ENCODE measurements at regions not wholly inside any gene's neighbourhood (a gene's known extent, or its start where the extent isn't known, plus 50 kb on each side); places are given as distances from the start of the nearest gene placed in this dataset.

DNA sequence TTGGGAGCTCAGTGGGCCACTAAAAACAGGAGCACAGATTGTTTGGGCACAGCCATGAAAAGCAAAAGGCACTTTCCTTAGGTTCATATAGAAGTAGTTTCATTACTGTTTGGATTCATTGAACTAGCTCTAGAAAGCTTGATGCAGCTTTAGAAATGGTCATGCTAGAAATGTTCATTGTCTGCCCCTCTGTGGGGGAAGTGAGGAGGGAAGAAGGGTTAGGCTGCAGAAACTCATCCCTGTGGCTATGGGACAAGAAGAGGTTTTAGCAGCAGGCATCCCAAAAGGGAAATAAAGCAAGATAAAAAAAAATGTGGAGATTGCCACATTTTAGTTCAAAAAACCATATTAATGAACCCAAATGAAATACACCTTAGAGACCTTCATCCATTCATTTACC, 359.6 kb upstream of the PTBP2 start:
- Histone ChIP-seq H3K36me3 (ENCODE audit: control insufficient read depth, insufficient read depth, low read length, severe bottlenecking) (no peaks in the 10 kb centered on the region), H3K27me3 (replicated peaks; ENCODE audit: control insufficient read depth, insufficient read depth, low read length) (no peaks in the 10 kb centered on the region), H3K4me1 (ENCODE audit: control insufficient read depth, insufficient read depth, low read length) (peaks cover 64% of the 10 kb centered on the region), H3K9me3 (ENCODE audit: control insufficient read depth, low read length) (no peaks in the 10 kb centered on the region), H3K9ac (ENCODE audit: low read length) (peak overlapping the region; percentile 62), H3K4me3 (ENCODE audit: low read length) (no peak overlapping the region)
- DNase-seq (ENCODE audit: low read depth): peak; percentile 3

- H3K4me1 ChIP-seq (ENCODE audit: control insufficient read depth, insufficient read depth, low read length): peaks cover 64% of the 10 kb centered on the region
- H3K36me3 ChIP-seq (ENCODE audit: control insufficient read depth, insufficient read depth, low read length, severe bottlenecking): no peaks in the 10 kb centered on the region
- H3K27me3 ChIP-seq (replicated peaks; ENCODE audit: control insufficient read depth, insufficient read depth, low read length): no peaks in the 10 kb centered on the region
- H3K9ac ChIP-seq (ENCODE audit: low read length): peak overlapping the region; percentile 63
- no peak overlapping the region for H3K4me3 ChIP-seq (ENCODE audit: low read length)
- DNase-seq (ENCODE audit: low read depth): peak; percentile 95
- H3K9me3 ChIP-seq (ENCODE audit: control insufficient read depth, low read length): no peaks in the 10 kb centered on the region
Observed at GRCh38 chr1:96362623-96363022, 359.0 kb upstream of the PTBP2 start.

- H3K27me3 ChIP-seq (replicated peaks; ENCODE audit: control insufficient read depth, insufficient read depth, low read length): no peaks in the 10 kb centered on the region
- H3K4me1 ChIP-seq (ENCODE audit: control insufficient read depth, insufficient read depth, low read length): peaks cover 64% of the 10 kb centered on the region
- no peaks in the 10 kb centered on the region for H3K36me3 ChIP-seq (ENCODE audit: control insufficient read depth, insufficient read depth, low read length, severe bottlenecking)
- peak overlapping the region; percentile 58 for H3K4me3 ChIP-seq (ENCODE audit: low read length)
- peak overlapping the region; percentile 63 for H3K9ac ChIP-seq (ENCODE audit: low read length)
- no peaks in the 10 kb centered on the region for H3K9me3 ChIP-seq (ENCODE audit: control insufficient read depth, low read length)
- DNase-seq (ENCODE audit: low read depth): peak; percentile 16
Observed at GRCh38 chr1:96363826-96364225, 357.8 kb upstream of the PTBP2 start.

DNA sequence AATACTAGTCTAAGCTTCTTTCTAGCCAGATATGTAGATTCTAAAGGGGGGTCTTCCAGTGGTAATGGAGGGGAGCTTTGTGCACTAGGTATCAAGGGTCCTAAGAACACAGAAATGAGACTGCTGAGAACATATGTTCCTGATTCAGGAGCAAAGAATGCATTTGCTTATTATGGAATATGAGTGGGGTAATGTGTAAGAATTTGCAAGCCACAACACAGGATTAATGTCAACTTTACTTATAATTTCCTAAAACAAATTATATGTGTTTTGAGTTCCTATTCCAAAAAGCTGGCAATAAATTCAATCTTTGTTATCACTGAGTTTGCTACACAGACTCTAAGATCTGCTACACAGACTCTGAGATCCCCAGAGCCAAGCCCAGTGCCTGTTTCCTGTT, 357.0 kb upstream of the PTBP2 start:
- Histone ChIP-seq H3K9me3 (ENCODE audit: control insufficient read depth, low read length) (no peaks in the 10 kb centered on the region), H3K4me1 (ENCODE audit: control insufficient read depth, insufficient read depth, low read length) (peaks cover 64% of the 10 kb centered on the region), H3K9ac (ENCODE audit: low read length) (no peak overlapping the region), H3K4me3 (ENCODE audit: low read length) (no peak overlapping the region), H3K36me3 (ENCODE audit: control insufficient read depth, insufficient read depth, low read length, severe bottlenecking) (no peaks in the 10 kb centered on the region), H3K27me3 (replicated peaks; ENCODE audit: control insufficient read depth, insufficient read depth, low read length) (no peaks in the 10 kb centered on the region)
- DNase-seq (ENCODE audit: low read depth): peak; percentile 70

- H3K27me3 ChIP-seq (replicated peaks; ENCODE audit: control insufficient read depth, insufficient read depth, low read length): no peaks in the 10 kb centered on the region
- DNase-seq (ENCODE audit: low read depth): peak; percentile 34
- H3K9ac ChIP-seq (ENCODE audit: low read length): no peak overlapping the region
- peaks cover 62% of the 10 kb centered on the region for H3K4me1 ChIP-seq (ENCODE audit: control insufficient read depth, insufficient read depth, low read length)
- H3K36me3 ChIP-seq (ENCODE audit: control insufficient read depth, insufficient read depth, low read length, severe bottlenecking): no peaks in the 10 kb centered on the region
- no peaks in the 10 kb centered on the region for H3K9me3 ChIP-seq (ENCODE audit: control insufficient read depth, low read length)
- H3K4me3 ChIP-seq (ENCODE audit: low read length): no peak overlapping the region
Observed at GRCh38 chr1:96365076-96365475, 356.5 kb upstream of the PTBP2 start.

DNA sequence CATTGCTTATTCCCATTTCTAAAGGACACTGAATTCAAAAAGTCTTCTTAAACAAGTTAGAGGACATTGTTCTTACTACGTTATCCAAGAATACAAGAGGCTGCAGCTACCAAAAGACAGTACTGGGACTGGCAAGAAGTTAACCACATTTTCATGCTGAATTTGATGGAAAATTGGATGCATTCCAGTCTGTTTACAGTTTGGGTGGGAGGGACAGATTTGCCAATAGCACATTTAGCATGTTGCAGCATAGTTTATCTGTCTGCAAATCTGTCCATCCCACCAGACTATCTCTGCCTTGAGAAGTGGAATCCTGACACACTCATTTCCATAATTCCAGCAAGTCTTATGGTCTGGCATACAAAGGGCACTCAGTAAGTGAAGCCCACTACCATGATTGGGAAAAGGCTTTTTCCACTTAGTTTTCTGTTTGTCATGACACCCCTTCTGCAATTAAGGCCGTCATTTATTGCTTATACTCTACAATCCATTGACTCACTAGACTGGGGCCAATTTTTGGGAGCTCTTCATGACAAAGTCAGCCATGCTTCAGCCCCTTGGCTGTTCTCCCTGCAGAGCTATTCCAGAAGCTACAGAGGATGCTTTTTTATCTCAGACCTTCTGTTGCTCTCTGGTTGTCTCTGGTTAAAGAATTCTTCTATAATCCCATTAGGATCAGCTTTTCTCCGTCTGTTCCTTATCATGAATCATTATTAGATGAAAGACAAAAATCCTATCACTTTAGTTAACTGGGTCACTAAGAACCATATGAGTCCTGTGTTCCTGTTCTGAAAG, 355.8 kb upstream of the PTBP2 start:
- DNase-seq (ENCODE audit: low read depth): peak; percentile 45
- Histone ChIP-seq H3K9ac (ENCODE audit: low read length) (no peak overlapping the region), H3K4me3 (ENCODE audit: low read length) (no peak overlapping the region), H3K36me3 (ENCODE audit: control insufficient read depth, insufficient read depth, low read length, severe bottlenecking) (no peaks in the 10 kb centered on the region), H3K27me3 (replicated peaks; ENCODE audit: control insufficient read depth, insufficient read depth, low read length) (no peaks in the 10 kb centered on the region), H3K4me1 (ENCODE audit: control insufficient read depth, insufficient read depth, low read length) (peaks cover 64% of the 10 kb centered on the region), H3K9me3 (ENCODE audit: control insufficient read depth, low read length) (no peaks in the 10 kb centered on the region)

DNA sequence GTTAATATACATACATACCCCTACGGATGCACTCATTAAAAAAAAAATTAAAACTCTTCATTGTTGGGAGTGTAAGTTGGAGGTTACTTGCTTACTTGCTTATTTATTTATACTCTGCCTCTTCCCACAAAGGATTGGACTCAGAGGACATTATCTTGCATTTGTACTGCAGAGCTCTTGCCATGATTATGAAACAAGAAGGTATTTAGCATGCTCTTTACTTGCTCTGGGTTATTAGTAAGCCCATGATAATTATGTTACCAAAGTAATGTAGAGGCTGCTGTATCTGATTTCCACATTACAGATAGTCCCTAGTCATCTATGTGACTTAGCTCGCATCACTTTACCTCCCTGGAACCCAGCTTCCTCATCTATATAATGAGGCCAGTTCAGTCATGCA, 355.1 kb upstream of the PTBP2 start:
- Histone ChIP-seq H3K4me1 (ENCODE audit: control insufficient read depth, insufficient read depth, low read length) (peaks cover 59% of the 10 kb centered on the region), H3K9me3 (ENCODE audit: control insufficient read depth, low read length) (no peaks in the 10 kb centered on the region), H3K9ac (ENCODE audit: low read length) (no peak overlapping the region), H3K27me3 (replicated peaks; ENCODE audit: control insufficient read depth, insufficient read depth, low read length) (no peaks in the 10 kb centered on the region), H3K4me3 (ENCODE audit: low read length) (no peak overlapping the region), H3K36me3 (ENCODE audit: control insufficient read depth, insufficient read depth, low read length, severe bottlenecking) (no peaks in the 10 kb centered on the region)
- peak; percentile 54 for DNase-seq (ENCODE audit: low read depth)

GRCh38 chr1:96367791-96368190, 353.8 kb upstream of the PTBP2 start:
- no peaks in the 10 kb centered on the region for H3K36me3 ChIP-seq (ENCODE audit: control insufficient read depth, insufficient read depth, low read length, severe bottlenecking)
- DNase-seq (ENCODE audit: low read depth): peak; percentile 8
- H3K27me3 ChIP-seq (replicated peaks; ENCODE audit: control insufficient read depth, insufficient read depth, low read length): no peaks in the 10 kb centered on the region
- H3K4me3 ChIP-seq (ENCODE audit: low read length): no peak overlapping the region
- H3K9ac ChIP-seq (ENCODE audit: low read length): no peak overlapping the region
- no peaks in the 10 kb centered on the region for H3K9me3 ChIP-seq (ENCODE audit: control insufficient read depth, low read length)
- peaks cover 48% of the 10 kb centered on the region for H3K4me1 ChIP-seq (ENCODE audit: control insufficient read depth, insufficient read depth, low read length)

- peak; percentile 82 for DNase-seq (ENCODE audit: low read depth)
- H3K4me3 ChIP-seq (ENCODE audit: low read length): no peak overlapping the region
- no peaks in the 10 kb centered on the region for H3K36me3 ChIP-seq (ENCODE audit: control insufficient read depth, insufficient read depth, low read length, severe bottlenecking)
Observed at GRCh38 chr1:96370757-96371156, 350.8 kb upstream of the PTBP2 start.

DNA sequence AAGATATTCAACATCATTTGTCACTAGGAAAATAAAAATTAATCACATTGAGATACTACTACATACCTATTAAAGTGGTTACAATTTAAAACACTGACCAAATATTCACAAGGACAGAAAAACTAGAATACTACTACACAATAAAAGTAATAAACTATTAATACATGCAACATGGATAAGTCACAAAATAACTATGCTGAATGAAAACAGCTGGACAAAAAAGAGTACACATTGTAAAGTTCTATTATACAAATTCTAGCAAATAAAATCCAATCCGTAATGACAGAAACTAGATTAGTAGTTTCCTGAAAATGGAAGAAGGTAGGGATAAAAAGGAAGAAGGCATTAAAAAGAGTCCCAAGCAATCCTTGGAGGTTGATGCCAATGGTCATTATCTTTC, 348.7 kb upstream of the PTBP2 start:
- Histone ChIP-seq H3K4me3 (ENCODE audit: low read length) (no peak overlapping the region), H3K4me1 (ENCODE audit: control insufficient read depth, insufficient read depth, low read length) (peaks cover 13% of the 10 kb centered on the region), H3K27me3 (replicated peaks; ENCODE audit: control insufficient read depth, insufficient read depth, low read length) (no peaks in the 10 kb centered on the region), H3K36me3 (ENCODE audit: control insufficient read depth, insufficient read depth, low read length, severe bottlenecking) (no peaks in the 10 kb centered on the region), H3K9ac (ENCODE audit: low read length) (no peak overlapping the region), H3K9me3 (ENCODE audit: control insufficient read depth, low read length) (peaks cover 2% of the 10 kb centered on the region)
- no peak for DNase-seq (ENCODE audit: low read depth)

More at GRCh38 chr1:96370757-96371156, 350.8 kb upstream of the PTBP2 start:
- Histone ChIP-seq H3K4me1 (ENCODE audit: control insufficient read depth, insufficient read depth, low read length) (peaks cover 25% of the 10 kb centered on the region), H3K27me3 (replicated peaks; ENCODE audit: control insufficient read depth, insufficient read depth, low read length) (no peaks in the 10 kb centered on the region), H3K9ac (ENCODE audit: low read length) (peak overlapping the region; percentile 53), H3K9me3 (ENCODE audit: control insufficient read depth, low read length) (no peaks in the 10 kb centered on the region)

GRCh38 chr1:96374076-96374762, 347.4 kb upstream of the PTBP2 start:
- DNase-seq (ENCODE audit: low read depth): peak; percentile 24
- no peaks in the 10 kb centered on the region for H3K27me3 ChIP-seq (replicated peaks; ENCODE audit: control insufficient read depth, insufficient read depth, low read length)
- H3K9me3 ChIP-seq (ENCODE audit: control insufficient read depth, low read length): peaks cover 8% of the 10 kb centered on the region
- no peaks in the 10 kb centered on the region for H3K36me3 ChIP-seq (ENCODE audit: control insufficient read depth, insufficient read depth, low read length, severe bottlenecking)
- H3K4me1 ChIP-seq (ENCODE audit: control insufficient read depth, insufficient read depth, low read length): peaks cover 13% of the 10 kb centered on the region
- no peak overlapping the region for H3K9ac ChIP-seq (ENCODE audit: low read length)
- no peak overlapping the region for H3K4me3 ChIP-seq (ENCODE audit: low read length)

Measured in adipocyte (in vitro differentiated cells).